D341Med (cell line): ENCODE measurements at regions not wholly inside any gene's neighbourhood (a gene's known extent, or its start where the extent isn't known, plus 50 kb on each side); places are given as distances from the start of the nearest gene placed in this dataset.
"Not testable (repeated sequence)": the region's sequence is repeated elsewhere in the genome, so short reads cannot be mapped to it uniquely, and the experiment has no call there.

Experiments
- DNase-seq: peaks from one replicate; pipeline ENCODE4 v3.0.0; 2012; ENCODE audit warnings: low spot score

- no peak for DNase-seq
These were observed 1751.9 kb downstream of the ARAP2 start for GRCh38 chr4:34492414-34492813.

- no peak for DNase-seq
These were observed 1742.2 kb downstream of the ARAP2 start for GRCh38 chr4:34502086-34502485.

- DNase-seq = not testable (repeated sequence)
These were observed 1739.6 kb downstream of the ARAP2 start for GRCh38 chr4:34504731-34505130.

GRCh38 chr4:34506511-34507092 lies 1737.7 kb downstream of the ARAP2 start:
- DNase-seq = not testable (repeated sequence)

GRCh38 chr4:34512616-34513015 lies 1731.7 kb downstream of the ARAP2 start:
- no peak for DNase-seq

- no peak for DNase-seq
These were observed 1727.8 kb downstream of the ARAP2 start for GRCh38 chr4:34516524-34516923.

- DNase-seq = no peak
These were observed 1709.4 kb downstream of the ARAP2 start for GRCh38 chr4:34534916-34535315.

- no peak for DNase-seq
These were observed 1678.2 kb downstream of the ARAP2 start for GRCh38 chr4:34566091-34566490.

GRCh38 chr4:34572026-34572425 lies 1672.3 kb downstream of the ARAP2 start:
- DNase-seq = no peak

- peak; percentile 10 for DNase-seq
These were observed 1629.0 kb downstream of the ARAP2 start for GRCh38 chr4:34615315-34615714.

- no peak for DNase-seq
These were observed 1624.7 kb downstream of the ARAP2 start for GRCh38 chr4:34619531-34620162.

GRCh38 chr4:34628471-34628870 lies 1615.8 kb downstream of the ARAP2 start:
- DNase-seq = no peak

GRCh38 chr4:34629451-34629850 lies 1614.9 kb downstream of the ARAP2 start:
- DNase-seq = no peak

GRCh38 chr4:34633241-34633640 lies 1611.1 kb downstream of the ARAP2 start:
- no peak for DNase-seq

GRCh38 chr4:34636623-34637022 lies 1607.7 kb downstream of the ARAP2 start:
- no peak for DNase-seq

- DNase-seq = no peak
These were observed 1600.8 kb downstream of the ARAP2 start for GRCh38 chr4:34643476-34643875.

- DNase-seq = no peak
These were observed 1599.7 kb downstream of the ARAP2 start for GRCh38 chr4:34644579-34645115.

GRCh38 chr4:34649716-34650115 lies 1594.6 kb downstream of the ARAP2 start:
- DNase-seq = no peak

- no peak for DNase-seq
These were observed 1580.3 kb downstream of the ARAP2 start for GRCh38 chr4:34664051-34664450.

- DNase-seq = no peak
These were observed 1567.9 kb downstream of the ARAP2 start for GRCh38 chr4:34676400-34676799.

GRCh38 chr4:34678431-34678830 lies 1565.9 kb downstream of the ARAP2 start:
- DNase-seq = no peak

GRCh38 chr4:34679228-34679627 lies 1565.1 kb downstream of the ARAP2 start:
- no peak for DNase-seq

GRCh38 chr4:34709564-34709963 lies 1534.8 kb downstream of the ARAP2 start:
- no peak for DNase-seq
